ENCODE measurements at regions not wholly inside any gene's neighbourhood (a gene's known extent, or its start where the extent isn't known, plus 50 kb on each side); places are given as distances from the start of the nearest gene placed in this dataset.

- TF ChIP-seq POLR2AphosphoS5 (IDR thresholded peaks at IDR 0.05) (no peak), POLR2A (IDR thresholded peaks at IDR 0.05; ENCODE audit: low read depth) (no peak)
These were observed 735.5 kb upstream of the ALCAM start for GRCh38 chr3:104631254-104631653.
